HG03108 (cell line): ENCODE measurements at regions not wholly inside any gene's neighbourhood (a gene's known extent, or its start where the extent isn't known, plus 50 kb on each side); places are given as distances from the start of the nearest gene placed in this dataset.
"Not testable (repeated sequence)": the region's sequence is repeated elsewhere in the genome, so short reads cannot be mapped to it uniquely, and the experiment has no call there.

Source experiments
- ATAC-seq: cut with Tn5 transposase; IDR thresholded peaks from one replicate; pipeline ENCODE4 v1.9.1; 2021; ENCODE audit warnings: moderate library complexity; ENCODE audit not compliant: unreplicated experiment

DNA sequence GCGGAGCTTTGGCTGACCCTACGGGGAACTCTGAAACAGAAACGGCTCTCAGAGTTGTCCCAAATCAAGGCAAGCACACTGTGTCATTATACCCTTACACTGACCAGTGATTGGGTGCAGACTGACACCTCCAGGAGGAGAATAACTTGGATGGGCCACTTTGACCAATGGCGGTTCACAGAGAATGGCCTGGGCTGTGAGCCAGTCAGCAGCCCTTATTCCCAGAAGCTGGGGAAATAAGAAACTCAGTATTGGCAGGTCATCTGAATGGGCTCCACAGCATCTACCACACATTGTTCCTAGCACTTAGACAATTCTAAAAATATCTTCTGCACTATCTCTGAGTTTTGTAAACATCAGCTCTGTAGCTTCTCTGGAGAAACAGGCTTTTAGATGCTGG, 265.2 kb downstream of the ADGRL2 start:
- ATAC-seq, result no peak

DNA sequence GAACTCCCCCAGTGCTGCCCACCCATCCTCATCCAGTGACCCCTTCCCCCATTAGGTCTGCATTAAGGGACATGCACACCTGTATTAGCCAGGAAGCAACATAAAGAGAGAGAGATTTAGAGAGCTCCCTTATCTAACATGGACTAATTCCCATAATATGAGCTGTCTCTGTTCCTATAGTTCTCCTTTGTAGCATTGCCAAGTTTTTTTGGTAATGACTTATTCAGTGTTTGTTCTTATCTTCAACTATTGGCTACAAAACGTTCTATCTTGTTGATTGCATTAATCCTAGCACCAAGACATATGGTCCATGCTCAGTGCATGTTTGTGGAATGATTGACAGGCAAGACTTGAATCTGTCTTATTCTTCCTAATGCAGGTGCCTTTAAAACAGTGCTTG, 264.0 kb downstream of the ADGRL2 start:
- no peak for ATAC-seq

DNA sequence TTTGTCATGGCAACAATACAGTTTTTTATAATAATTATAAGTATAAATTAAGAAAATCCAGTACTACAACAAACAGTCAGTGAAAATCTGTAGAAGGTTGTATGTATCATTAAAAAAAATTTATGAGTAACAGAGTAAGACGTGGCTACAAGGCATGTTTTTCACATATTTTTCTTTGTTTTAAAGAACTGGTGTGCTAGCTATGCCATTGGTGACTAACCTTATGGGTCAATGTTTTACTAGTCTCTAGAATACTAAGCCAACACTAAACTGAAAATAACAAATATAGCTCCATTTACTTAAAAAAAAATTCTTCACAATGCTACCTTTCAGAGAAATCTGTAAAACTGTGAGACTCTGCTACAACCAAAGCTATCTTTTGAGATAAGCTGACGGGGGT, 261.5 kb downstream of the ADGRL2 start:
- no peak for ATAC-seq

DNA sequence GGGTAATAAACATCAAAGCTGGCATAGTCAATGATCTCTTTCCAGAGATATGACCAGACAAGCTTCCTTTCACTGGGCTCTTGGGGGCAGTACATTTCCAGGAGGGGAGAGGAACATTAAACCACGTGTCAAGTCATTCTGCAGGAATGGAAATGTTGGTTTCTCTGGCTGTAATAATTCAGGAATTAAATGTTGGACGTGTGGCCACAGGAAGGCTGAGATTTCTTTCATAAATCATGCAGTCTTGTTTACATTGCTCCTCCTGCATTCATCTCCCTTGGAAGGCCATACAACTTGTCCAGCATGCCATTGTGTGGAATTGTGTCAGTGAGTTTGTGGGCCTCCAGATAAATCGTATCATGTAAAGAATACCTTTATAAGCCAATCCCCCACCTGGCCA, 259.2 kb downstream of the ADGRL2 start:
- no peak for ATAC-seq

DNA sequence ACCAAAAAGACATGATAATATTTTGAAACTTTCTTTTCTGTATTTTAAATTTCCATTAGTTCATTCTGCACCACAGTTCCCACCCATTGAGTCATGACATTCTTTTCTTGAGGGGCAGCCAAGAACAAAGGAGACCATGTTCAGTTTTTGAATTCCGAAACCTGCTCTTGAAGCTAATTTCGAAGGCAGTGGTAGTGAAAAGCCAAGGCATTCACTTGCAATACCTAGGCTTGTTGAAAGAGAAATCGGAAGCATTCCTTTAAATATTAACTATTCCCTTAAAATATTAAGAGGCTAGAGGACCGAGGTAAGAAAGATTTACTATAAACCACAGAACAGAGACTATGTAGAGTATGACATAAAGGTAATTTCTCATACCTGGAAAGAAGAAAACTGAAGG, 256.3 kb downstream of the ADGRL2 start:
- no peak for ATAC-seq

DNA sequence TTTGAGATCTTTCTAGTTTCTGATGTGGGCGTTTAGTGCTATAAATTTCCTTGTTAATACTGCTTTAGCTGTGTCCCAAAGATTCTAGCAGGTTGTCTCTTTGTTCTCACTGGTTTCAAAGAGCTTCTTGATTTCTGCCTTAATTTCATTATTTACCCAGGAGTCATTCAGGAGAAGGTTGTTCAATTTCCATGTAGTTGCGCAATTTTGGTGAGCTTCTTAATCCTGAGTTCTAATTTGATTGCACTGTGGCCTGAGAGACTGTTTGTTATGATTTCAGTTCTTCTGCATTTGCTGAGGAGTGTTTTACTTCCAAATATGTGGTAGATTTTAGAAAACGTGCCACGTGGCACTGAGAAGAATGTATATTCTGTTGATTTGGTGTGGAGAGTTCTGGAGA, 254.6 kb downstream of the ADGRL2 start:
- not testable (repeated sequence) for ATAC-seq

DNA sequence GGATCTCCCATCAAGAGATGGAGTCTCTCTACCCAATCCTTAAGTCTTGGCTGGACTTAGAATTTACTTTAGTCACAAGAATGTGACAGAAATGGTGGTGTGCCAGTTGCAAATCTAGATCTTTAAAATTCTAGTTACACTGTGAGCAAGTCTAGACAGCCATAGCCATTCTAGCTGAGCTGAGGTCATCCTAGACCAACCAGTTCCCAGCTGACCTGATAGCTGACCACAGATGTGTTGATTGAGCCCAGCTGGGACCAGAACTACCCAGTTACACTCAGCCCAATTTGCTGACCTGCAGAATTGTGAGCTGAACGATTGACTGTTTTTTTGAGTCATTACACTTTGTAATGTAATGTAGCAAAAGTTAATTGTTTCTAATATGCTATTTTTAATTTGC, 251.8 kb downstream of the ADGRL2 start:
- no peak for ATAC-seq

DNA sequence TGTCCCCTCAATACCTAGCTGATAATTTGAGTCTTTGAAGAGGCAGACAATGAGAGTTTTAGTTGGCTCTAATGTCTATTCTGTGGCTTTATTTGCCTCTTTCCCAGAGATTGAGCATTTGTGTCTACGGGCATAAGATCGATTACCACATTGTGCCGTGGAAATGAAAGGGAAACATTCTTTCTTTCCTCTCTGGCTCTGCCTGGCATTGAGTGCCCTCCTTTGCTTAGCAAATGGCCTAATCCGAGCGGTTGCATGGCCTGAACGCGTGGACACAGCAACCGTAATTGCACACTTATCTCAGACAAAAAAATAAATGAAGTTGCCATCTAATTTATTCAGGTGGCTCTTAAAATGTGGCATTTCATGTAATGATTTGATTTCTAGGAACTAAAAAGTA, 247.9 kb downstream of the ADGRL2 start:
- no peak for ATAC-seq

DNA sequence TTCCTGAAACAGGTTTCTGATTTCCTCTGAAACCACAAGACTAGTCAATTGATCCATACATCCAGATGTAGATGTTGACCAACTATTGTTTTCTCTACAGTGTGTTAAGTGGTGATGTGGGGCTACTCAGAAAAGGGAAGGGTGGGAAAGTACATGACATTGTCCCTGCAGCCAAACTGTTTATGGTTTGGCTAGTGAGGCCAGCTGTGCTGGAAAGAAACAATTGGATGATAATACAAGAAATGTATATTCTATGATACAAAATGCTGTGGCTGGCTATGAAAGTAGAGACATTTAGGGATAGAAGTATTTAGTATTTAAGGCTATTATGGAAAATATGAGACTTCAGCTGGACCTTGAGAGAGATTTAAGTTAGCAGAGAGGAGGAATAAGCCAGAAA, 244.5 kb downstream of the ADGRL2 start:
- no peak for ATAC-seq

DNA sequence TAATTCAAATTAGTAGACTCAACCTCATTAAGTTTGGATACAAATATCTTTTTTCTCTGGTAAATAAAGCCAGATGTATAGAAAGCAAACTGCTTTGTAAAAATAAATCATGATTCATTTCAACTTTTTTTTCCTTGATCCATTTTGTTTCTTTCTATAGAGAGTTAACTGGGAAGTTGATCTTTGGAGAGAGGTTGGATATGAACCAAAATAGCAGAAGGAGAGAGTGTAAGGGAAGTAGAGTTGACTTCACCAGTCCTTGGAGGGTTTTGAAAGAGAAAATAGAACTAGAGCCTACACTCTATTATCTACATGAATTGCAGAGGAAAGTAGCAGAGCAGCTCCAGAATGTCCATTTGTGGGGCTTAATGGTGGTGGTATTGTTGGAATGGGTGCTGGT, 243.8 kb downstream of the ADGRL2 start:
- ATAC-seq, result no peak

DNA sequence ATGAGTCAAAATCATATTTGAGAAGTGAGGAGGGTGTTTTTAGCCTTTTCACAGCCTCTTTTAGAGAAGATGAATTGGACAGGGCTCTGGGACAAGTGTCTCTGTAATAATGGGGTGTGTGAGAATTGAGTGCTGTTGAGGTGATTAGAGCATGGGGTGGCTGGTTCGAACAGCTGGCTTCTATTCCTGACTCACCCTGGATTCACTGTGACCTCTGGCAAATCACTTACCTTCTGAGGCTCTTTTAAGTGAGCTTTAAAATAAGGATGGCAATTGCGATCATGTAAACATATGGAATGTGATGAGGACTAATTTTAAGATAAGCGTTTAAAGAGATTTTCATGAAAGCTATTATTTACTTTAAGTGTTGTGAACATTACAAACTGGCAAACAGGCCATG, 243.4 kb downstream of the ADGRL2 start:
- ATAC-seq, result no peak

DNA sequence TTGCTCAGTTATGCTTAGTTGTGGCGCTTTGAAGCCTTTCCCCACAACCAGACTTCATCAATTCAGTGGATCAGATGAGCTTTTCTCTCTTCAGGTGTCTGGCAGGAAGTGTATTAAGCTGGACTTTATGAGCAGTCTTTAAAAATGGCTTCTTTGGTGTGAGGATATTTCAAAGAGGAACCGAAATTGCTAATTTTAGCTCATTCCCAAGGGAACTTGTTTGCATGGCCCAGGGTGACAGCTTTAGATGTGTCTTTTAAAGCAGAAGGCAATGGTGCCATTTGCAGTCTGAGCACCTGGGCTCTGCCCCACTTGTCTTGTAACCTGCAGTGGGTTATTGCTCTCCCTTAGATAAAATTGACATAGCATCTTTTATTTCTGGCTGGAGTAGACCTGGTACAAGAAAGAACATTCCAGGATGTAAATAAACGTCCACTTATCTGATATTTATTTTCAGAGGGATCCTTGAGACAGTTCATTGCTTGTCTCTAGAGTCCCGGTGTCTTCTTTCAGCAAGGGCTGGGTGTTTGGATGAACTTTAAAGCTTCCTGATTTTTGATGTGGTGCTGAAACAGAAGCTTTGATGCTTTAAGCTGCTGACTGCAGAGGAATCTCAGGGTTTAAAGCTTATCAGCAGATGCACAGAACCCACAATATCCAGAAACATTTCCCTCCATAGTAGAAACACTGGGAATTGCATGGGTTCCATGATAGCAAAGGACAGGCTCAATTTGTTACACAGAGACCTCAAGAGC, 241.7 kb downstream of the ADGRL2 start:
- ATAC-seq, result no peak
